Stimulated activated CD8-positive, alpha-beta memory T cell treated with anti-CD3 and anti-CD28 coated beads, Interleukin-2, amount 100 ng/mL, for 1 hour (primary cell): ENCODE measurements at regions not wholly inside any gene's neighbourhood (a gene's known extent, or its start where the extent isn't known, plus 50 kb on each side); places are given as distances from the start of the nearest gene placed in this dataset.

Experiments used
- DNase-seq, 2 donors: peaks; one replicate each; pipeline ENCODE4 v3.0.0-alpha.2; 2020; ENCODE audit warnings: low read depth in 2 of 2

- DNase-seq = no peak
Measured at GRCh38 chr13:40452038-40452666, 214.3 kb downstream of the FOXO1 start.

- DNase-seq = no peak
Measured at GRCh38 chr13:40452741-40453334, 213.6 kb downstream of the FOXO1 start.

GRCh38 chr13:40453351-40454021, 213.0 kb downstream of the FOXO1 start:
- DNase-seq = no peak

GRCh38 chr13:40456397-40456953, 210.0 kb downstream of the FOXO1 start:
- no peak for DNase-seq

GRCh38 chr13:40456979-40457553, 209.4 kb downstream of the FOXO1 start:
- DNase-seq = no peak

GRCh38 chr13:40457929-40458719, 208.3 kb downstream of the FOXO1 start:
- DNase-seq = no peak

GRCh38 chr13:40458720-40458990, 207.8 kb downstream of the FOXO1 start:
- DNase-seq = no peak

- DNase-seq = no peak
Measured at GRCh38 chr13:40460116-40460515, 206.3 kb downstream of the FOXO1 start.

- no peak for DNase-seq
Measured at GRCh38 chr13:40464337-40465014, 202.0 kb downstream of the FOXO1 start.

- no peak for DNase-seq
Measured at GRCh38 chr13:40465015-40465390, 201.4 kb downstream of the FOXO1 start.

- DNase-seq = no peak
Measured at GRCh38 chr13:40466272-40466671, 200.2 kb downstream of the FOXO1 start.

GRCh38 chr13:40468227-40468838, 198.1 kb downstream of the FOXO1 start:
- DNase-seq = no peak

GRCh38 chr13:40469581-40470310, 196.7 kb downstream of the FOXO1 start:
- no peak for DNase-seq

GRCh38 chr13:40470660-40471059, 195.8 kb downstream of the FOXO1 start:
- DNase-seq = no peak

GRCh38 chr13:40471076-40471475, 195.4 kb downstream of the FOXO1 start:
- DNase-seq = no peak

- DNase-seq = no peak
Measured at GRCh38 chr13:40471911-40472310, 194.5 kb downstream of the FOXO1 start.

GRCh38 chr13:40472427-40473220, 193.8 kb downstream of the FOXO1 start:
- DNase-seq = no peak

GRCh38 chr13:40475617-40476016, 190.8 kb downstream of the FOXO1 start:
- DNase-seq = no peak

GRCh38 chr13:40476175-40476958, 190.1 kb downstream of the FOXO1 start:
- DNase-seq = no peak
